Activated CD8-positive, alpha-beta memory T cell treated with anti-CD3 and anti-CD28 coated beads for 48 hours (primary cell): ENCODE measurements at regions not wholly inside any gene's neighbourhood (a gene's known extent, or its start where the extent isn't known, plus 50 kb on each side); places are given as distances from the start of the nearest gene placed in this dataset.
"Not testable (repeated sequence)": the region's sequence is repeated elsewhere in the genome, so short reads cannot be mapped to it uniquely, and the experiment has no call there.

Experiments
- DNase-seq, 3 experiments: peaks; one replicate each; pipeline ENCODE4 v3.0.0-alpha.2; 2020; ENCODE audit warnings: low read depth in 2 of 3, low spot score in 2 of 3

- DNase-seq = no peak
These were observed 599.4 kb downstream of the RNF144A start for GRCh38 chr2:7516484-7517063.

GRCh38 chr2:7517088-7517487 lies 599.9 kb downstream of the RNF144A start:
- DNase-seq = no peak

GRCh38 chr2:7517851-7518250 lies 600.6 kb downstream of the RNF144A start:
- no peak for DNase-seq

- no peak for DNase-seq
These were observed 606.4 kb downstream of the RNF144A start for GRCh38 chr2:7523481-7524120.

- no peak for DNase-seq
These were observed 607.0 kb downstream of the RNF144A start for GRCh38 chr2:7524195-7524594.

GRCh38 chr2:7525746-7526145 lies 608.5 kb downstream of the RNF144A start:
- DNase-seq = no peak

GRCh38 chr2:7527165-7527722 lies 610.0 kb downstream of the RNF144A start:
- no peak for DNase-seq

DNA sequence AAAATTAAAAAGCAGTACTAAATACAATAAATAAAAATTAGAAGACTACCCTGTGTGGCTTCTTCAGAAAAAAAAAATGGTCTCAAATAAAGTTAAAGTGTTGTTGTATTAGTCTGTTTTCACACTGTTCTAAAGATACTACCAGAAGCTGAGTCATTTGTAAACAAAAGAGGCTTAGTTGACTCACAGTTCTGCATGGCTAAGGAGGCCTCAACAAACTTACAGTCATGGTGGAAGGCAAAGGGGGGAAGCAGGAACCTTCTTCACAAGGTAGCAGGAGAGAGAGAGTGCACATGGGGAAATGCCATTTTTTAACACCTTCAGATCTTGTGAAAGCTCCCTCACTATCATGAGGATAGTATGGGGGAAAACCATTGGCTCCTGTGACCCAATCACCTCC lies 612.8 kb downstream of the RNF144A start:
- no peak for DNase-seq

GRCh38 chr2:7539077-7539476 lies 621.9 kb downstream of the RNF144A start:
- DNase-seq = no peak

GRCh38 chr2:7539760-7540159 lies 622.5 kb downstream of the RNF144A start:
- DNase-seq = no peak

GRCh38 chr2:7552825-7553570 lies 635.8 kb downstream of the RNF144A start:
- no peak for DNase-seq

DNA sequence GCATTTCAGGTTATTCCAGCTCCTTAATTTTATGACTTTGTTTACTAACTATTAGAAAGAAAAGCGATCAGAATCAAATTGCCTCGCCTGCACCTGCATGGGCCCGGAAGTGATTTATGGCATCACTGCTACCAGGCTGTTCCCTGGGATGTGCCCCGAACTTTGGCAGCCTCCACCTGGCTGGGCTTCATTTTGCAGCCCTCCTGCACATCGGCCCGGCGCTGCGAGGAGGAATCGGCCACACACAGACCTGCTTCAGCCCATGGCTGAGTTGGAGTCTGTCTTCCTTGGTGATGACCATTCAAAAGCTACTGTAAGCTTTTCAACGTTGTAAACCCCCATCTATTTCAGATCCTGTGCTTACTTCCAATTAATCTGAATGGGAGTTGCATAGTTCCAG lies 638.0 kb downstream of the RNF144A start:
- no peak for DNase-seq

DNA sequence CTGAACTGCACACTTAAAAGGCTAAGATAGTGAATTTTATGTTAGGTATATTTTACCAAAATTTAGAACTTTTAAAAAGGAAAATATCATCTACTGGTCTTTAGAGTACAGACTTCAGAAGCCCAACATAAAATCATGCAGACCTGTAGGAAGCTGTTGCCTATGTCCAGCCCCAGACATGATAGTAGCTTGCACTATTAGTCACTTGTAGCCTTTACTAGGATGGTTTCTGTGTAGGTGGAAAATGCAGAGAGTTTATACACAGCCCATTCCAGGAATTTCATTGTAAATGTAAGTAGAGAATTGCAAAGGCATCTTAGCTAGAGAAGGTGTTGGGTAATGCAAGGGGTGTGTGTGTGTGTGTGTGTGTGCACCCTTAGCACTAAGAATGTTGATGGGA lies 640.2 kb downstream of the RNF144A start:
- no peak for DNase-seq

DNA sequence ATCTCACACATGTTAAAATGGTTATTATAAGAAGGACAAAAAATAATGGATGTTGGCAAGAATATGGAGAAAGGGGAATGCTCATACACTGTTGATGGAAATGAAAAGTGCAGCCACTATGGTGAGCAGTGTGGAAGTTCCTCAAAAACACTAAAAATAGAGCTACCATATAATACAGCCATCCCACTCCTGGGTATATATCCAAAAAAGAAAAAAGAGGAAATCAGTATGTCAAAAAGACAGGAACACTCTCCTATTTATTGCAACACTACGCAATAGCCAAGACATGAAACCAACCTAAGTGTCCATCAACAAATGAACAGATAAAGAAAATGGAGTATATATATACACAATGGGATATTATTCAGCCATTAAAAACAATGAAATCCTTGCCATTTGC lies 642.6 kb downstream of the RNF144A start:
- DNase-seq = no peak

- DNase-seq = no peak
These were observed 649.2 kb downstream of the RNF144A start for GRCh38 chr2:7566382-7566881.

- not testable (repeated sequence) for DNase-seq
These were observed 649.9 kb downstream of the RNF144A start for GRCh38 chr2:7567116-7567515.

GRCh38 chr2:7567646-7568045 lies 650.4 kb downstream of the RNF144A start:
- DNase-seq = peak; percentile 22 to 45 (median 40)

GRCh38 chr2:7570247-7570646 lies 653.0 kb downstream of the RNF144A start:
- no peak for DNase-seq

- no peak for DNase-seq
These were observed 654.5 kb downstream of the RNF144A start for GRCh38 chr2:7571701-7572100.

DNA sequence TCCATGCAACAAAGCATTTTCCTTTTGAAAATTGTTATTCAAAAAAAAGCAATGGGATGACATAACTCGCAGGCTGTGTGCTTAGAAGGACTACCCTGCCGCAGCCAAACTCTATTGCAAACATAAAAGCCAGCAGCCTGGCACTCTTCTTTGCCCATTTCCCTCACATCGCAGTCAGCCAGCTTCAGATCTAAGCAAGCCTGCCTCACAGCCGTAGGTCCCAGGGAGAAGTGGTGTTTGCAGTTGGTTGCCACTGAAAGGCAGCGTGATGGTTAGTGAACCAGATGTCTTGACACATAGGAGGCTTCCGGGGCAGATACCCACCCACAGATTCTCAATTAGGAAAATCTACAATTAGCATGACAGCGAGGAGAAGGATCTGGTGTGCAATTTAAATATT lies 655.2 kb downstream of the RNF144A start:
- DNase-seq = no peak

GRCh38 chr2:7573166-7573825 lies 656.1 kb downstream of the RNF144A start:
- DNase-seq = no peak
